HepG2 (cell line): ENCODE measurements at regions not wholly inside any gene's neighbourhood (a gene's known extent, or its start where the extent isn't known, plus 50 kb on each side); places are given as distances from the start of the nearest gene placed in this dataset.
"Not testable (repeated sequence)": the region's sequence is repeated elsewhere in the genome, so short reads cannot be mapped to it uniquely, and the experiment has no call there.

ENCODE experiments used
- ATAC-seq: fragments of 200-7000 bp; cut with Tn5 transposase; 3 replicates; pipeline ENCODE4 v1.9.1; 2020; ENCODE audit warnings: mild to moderate bottlenecking, moderate library complexity
- BruUV-seq: library from RNA; stranded (reverse); fragments of 400-500 nt; replicated peaks from 2 replicates; lab custom pipeline; 2021; lab: Mats Ljungman, UMichigan
- CTCF ChIA-PET: fragments of 300-600 bp; formaldehyde crosslinking; extraction: SDS; loops from one replicate; lab custom pipeline; 2021; ENCODE audit warnings: low total read pairs, inconsistent platforms, low intra/inter-chr PET ratio; lab: Yijun Ruan, JAX
- POLR2A ChIA-PET: fragments of 350-600 bp; sonication (Branson Sonifier 250); formaldehyde crosslinking; loops from one replicate; lab custom pipeline; 2020; ENCODE audit warnings: antibody characterized with exemption, inconsistent platforms; lab: Yijun Ruan, JAX
- DNase-seq: peaks from one replicate; pipeline ENCODE4 v3.0.0-alpha.2; 2015; ENCODE audit warnings: low spot score
- FAIRE-seq: peaks from 3 replicates; lab custom pipeline; 2011; peaks lifted over from hg19 to GRCh38; lab: Jason Lieb, UNC
- H2AFZ ChIP-seq: one replicate; pipeline ENCODE4 v1.6.1; 2011; ENCODE audit warnings: low read length, inconsistent platforms
- H3K27ac ChIP-seq: fragments of 300-600 bp; 3 replicates; pipeline ENCODE4 v1.8.0; 2011; ENCODE audit warnings: mixed run types, mild to moderate bottlenecking, mixed read lengths, low read length, inconsistent platforms; ENCODE audit not compliant: insufficient read depth; ENCODE audit errors: extremely low read length
- H3K27me3 ChIP-seq, 2 experiments: fragments of 200-600 bp in 1 of 2; 2 replicates in 1 of 2; 3 replicates in 1 of 2; pipeline versions ENCODE4 v1.6.0 to v1.8.0; 2011; ENCODE audit warnings: low read length in 2 of 2, mild to moderate bottlenecking in 2 of 2, moderate library complexity in 2 of 2, inconsistent platforms in 1 of 2; ENCODE audit not compliant: insufficient read depth in 2 of 2, control insufficient read depth in 1 of 2
- H3K36me3 ChIP-seq, 2 experiments: fragments of 200-600 bp in 1 of 2; replicated peaks in 1 of 2; 2 replicates in 1 of 2; 3 replicates in 1 of 2; pipeline versions ENCODE4 v1.5.1 to v1.8.0; 2011; ENCODE audit warnings: low read length in 2 of 2, inconsistent platforms in 1 of 2; ENCODE audit not compliant: insufficient read depth in 2 of 2, control insufficient read depth in 1 of 2
- H3K4me1 ChIP-seq: 2 replicates; pipeline ENCODE4 v1.5.1; 2012; ENCODE audit warnings: low read length, inconsistent platforms; ENCODE audit not compliant: insufficient read depth
- H3K4me2 ChIP-seq: 2 replicates; pipeline ENCODE4 v1.6.0; 2011; ENCODE audit warnings: low read depth, low read length, inconsistent platforms
- H3K4me3 ChIP-seq, 3 experiments: fragments of 200-600 bp in 1 of 3; sonication (generic), shearing (Covaris generic) in 1 of 3; replicated peaks in 1 of 3; 2 replicates each; pipeline ENCODE4 v1.5.1; 2011 to 2016; ENCODE audit warnings: low read length in 3 of 3, inconsistent platforms in 2 of 3, low read depth in 2 of 3, mild to moderate bottlenecking in 2 of 3, control low read depth in 1 of 3, mixed read lengths in 1 of 3; ENCODE audit not compliant: insufficient read depth in 1 of 3
- H3K79me2 ChIP-seq: one replicate; pipeline ENCODE4 v1.6.1; 2011; ENCODE audit warnings: low read length, inconsistent platforms; ENCODE audit not compliant: insufficient read depth
- H3K9ac ChIP-seq: 2 replicates; pipeline ENCODE4 v1.6.0; 2011; ENCODE audit warnings: mild to moderate bottlenecking, low read depth, low read length, inconsistent platforms; ENCODE audit not compliant: insufficient read depth
- H3K9me3 ChIP-seq: 2 replicates; pipeline ENCODE4 v1.5.1; 2012; ENCODE audit warnings: mild to moderate bottlenecking, low read length
- H4K20me1 ChIP-seq: 2 replicates; pipeline ENCODE4 v1.6.0; 2011; ENCODE audit warnings: inconsistent platforms, mild to moderate bottlenecking, low read length, moderate library complexity; ENCODE audit not compliant: insufficient read depth
- EEA1 ChIP-seq: sonication (generic); formaldehyde crosslinking; IDR thresholded peaks from 2 replicates; pipeline ENCODE4 v1.5.1; 2020; ENCODE audit warnings: mild to moderate bottlenecking, missing genetic modification reagents, borderline replicate concordance
- JARID2 ChIP-seq: sonication (generic); formaldehyde crosslinking; IDR thresholded peaks from 2 replicates; pipeline ENCODE4 v1.8.1; 2023; ENCODE audit warnings: missing genetic modification reagents, inconsistent platforms; ENCODE audit not compliant: insufficient replicate concordance
- PRMT3 ChIP-seq: sonication (generic); formaldehyde crosslinking; IDR thresholded peaks from 2 replicates; pipeline ENCODE4 v1.8.1; 2022; ENCODE audit warnings: low read depth, mild to moderate bottlenecking, moderate library complexity, missing genetic modification reagents, borderline replicate concordance
- ZNF766 ChIP-seq: sonication (generic); formaldehyde crosslinking; IDR thresholded peaks from 2 replicates; pipeline ENCODE4 v1.5.0; 2020; ENCODE audit warnings: missing genetic modification reagents, borderline replicate concordance
- WGBS: methylation state at CpG from one replicate; pipeline ENCODE4 v1.1.6; 2017; ENCODE audit warnings: low lambda C conversion rate; 5-methylcytosine and 5-hydroxymethylcytosine counted together
- in situ Hi-C: cut with HindIII; loops from 2 replicates; pipeline ENCODE4 v1.10.0; 2017; ENCODE audit warnings: low pct_unique_long_range_greater_than_20kb; ENCODE audit not compliant: extremely low pct_ligation_motif_present
- intact Hi-C: fragments of 100-400 bp; cut with micrococcal nuclease; formaldehyde crosslinking; loops from one replicate; pipeline ENCODE4 v1.10.0; 2022; ENCODE audit not compliant: unreplicated experiment
- TF ChIP-seq, protein P1 (sequence below): sonication (generic); formaldehyde crosslinking; IDR thresholded peaks from 2 replicates; pipeline ENCODE4 v1.5.1; 2020; ENCODE audit warnings: mild to moderate bottlenecking, missing genetic modification reagents

DNA sequence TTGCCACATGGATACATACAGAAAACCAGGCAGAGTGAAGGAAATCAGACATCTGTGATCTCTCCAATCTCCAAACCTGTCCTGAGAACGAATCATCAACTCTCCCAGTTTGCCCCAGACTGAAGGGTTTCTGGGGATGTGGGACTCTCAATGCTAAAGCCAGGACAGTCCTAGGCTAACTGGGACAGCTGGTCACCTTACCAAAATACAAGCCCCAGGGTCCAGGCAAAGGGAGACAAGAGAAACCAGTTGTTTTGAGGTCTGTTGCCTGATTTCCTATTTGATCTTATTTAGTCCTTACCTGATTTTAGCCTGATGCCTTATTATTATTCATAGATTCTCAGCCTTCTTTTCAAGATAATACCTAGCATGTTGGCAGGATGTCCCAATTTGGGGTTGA lies 51.7 kb upstream of the TAC4 start:
- POLR2A ChIA-PET, result interaction anchor here (0.6 to 1.9 kb wide), 5 partner anchors 12 to 1453 kb away, joined by 3 to 6 read pairs (median 4); no protein-coding TSS in a partner anchor
- intact Hi-C loops, result loop anchor here (1.0 kb wide), 1 partner anchor 99 kb away; no protein-coding TSS in a partner anchor
- 0% methylated on average over 1 of the region's 1 CpG for WGBS

DNA sequence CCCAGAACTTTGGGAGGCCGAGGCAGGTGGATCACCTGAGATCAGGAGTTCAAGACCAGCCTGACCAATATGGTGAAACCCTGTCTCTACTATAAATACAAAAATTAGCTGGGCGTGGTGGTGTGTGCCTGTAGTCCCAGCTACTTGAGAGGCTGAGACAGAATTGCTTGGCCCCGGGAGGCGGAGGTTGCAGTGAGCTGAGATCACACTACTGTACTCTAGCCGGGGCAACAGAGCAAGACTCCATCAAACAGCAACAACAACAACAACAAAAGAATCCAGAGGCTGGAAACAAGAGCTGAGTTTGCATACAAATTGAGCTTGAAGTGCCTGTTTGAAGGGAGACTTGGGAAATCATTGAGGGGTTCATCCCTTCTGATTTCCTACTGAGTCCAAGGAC lies 52.9 kb upstream of the TAC4 start:
- POLR2A ChIA-PET, BruUV-seq, H2AFZ ChIP-seq, H3K36me3 ChIP-seq, in situ Hi-C loops, H4K20me1 ChIP-seq, H3K9ac ChIP-seq, H3K9me3 ChIP-seq, H3K4me3 ChIP-seq, H3K4me2 ChIP-seq, intact Hi-C loops, FAIRE-seq, DNase-seq, ATAC-seq, H3K79me2 ChIP-seq, H3K27ac ChIP-seq: not testable (repeated sequence)
- CTCF ChIA-PET, result interaction anchor here (0.8 to 4.3 kb wide), 3 partner anchors 39 to 97 kb away, joined by 3 to 55 read pairs (median 4); no protein-coding TSS in a partner anchor
- WGBS, result 23% methylated on average over 5 of the region's 5 CpGs
- H3K27me3 ChIP-seq, result peaks cover 8 to 54% of the 10 kb centered on the region in 2 experiments; a peak in 4 of 5 replicates
- peaks cover 36% of the 10 kb centered on the region for H3K4me1 ChIP-seq

More for the DNA sequence above, 51.7 kb upstream of the TAC4 start:
- H3K79me2 ChIP-seq, result no peaks in the 10 kb centered on the region
- H2AFZ ChIP-seq, result no peak overlapping the region
- H3K9me3 ChIP-seq, result no peaks in the 10 kb centered on the region
- no peak overlapping the region for H3K27ac ChIP-seq
- no TSS peak for BruUV-seq
- H3K4me1 ChIP-seq, result peaks cover 36% of the 10 kb centered on the region
- no peaks in the 10 kb centered on the region for H3K36me3 ChIP-seq
- in situ Hi-C loops, result loop anchor here (5.0 kb wide), 1 partner anchor 98 kb away; the partner anchor contains the start of gene DLX3
- H3K4me2 ChIP-seq, result no peak overlapping the region
- H3K9ac ChIP-seq, result no peak overlapping the region
- FAIRE-seq (no peak), ATAC-seq (no peak; the same call in 2 of the 3 replicates), DNase-seq (no peak)
- H4K20me1 ChIP-seq, result no peaks in the 10 kb centered on the region
- CTCF ChIA-PET, result interaction anchor here (1.3 to 4.3 kb wide), 5 partner anchors 19 to 98 kb away, joined by 4 to 55 read pairs (median 4); no protein-coding TSS in a partner anchor
- TF ChIP-seq PRMT3 (CRISPR knock-in tag) (no peak), ZNF766 (CRISPR knock-in tag) (no peak), JARID2 (CRISPR knock-in tag) (no peak), EEA1 (CRISPR knock-in tag) (no peak)
- TF ChIP-seq, protein P1, sequence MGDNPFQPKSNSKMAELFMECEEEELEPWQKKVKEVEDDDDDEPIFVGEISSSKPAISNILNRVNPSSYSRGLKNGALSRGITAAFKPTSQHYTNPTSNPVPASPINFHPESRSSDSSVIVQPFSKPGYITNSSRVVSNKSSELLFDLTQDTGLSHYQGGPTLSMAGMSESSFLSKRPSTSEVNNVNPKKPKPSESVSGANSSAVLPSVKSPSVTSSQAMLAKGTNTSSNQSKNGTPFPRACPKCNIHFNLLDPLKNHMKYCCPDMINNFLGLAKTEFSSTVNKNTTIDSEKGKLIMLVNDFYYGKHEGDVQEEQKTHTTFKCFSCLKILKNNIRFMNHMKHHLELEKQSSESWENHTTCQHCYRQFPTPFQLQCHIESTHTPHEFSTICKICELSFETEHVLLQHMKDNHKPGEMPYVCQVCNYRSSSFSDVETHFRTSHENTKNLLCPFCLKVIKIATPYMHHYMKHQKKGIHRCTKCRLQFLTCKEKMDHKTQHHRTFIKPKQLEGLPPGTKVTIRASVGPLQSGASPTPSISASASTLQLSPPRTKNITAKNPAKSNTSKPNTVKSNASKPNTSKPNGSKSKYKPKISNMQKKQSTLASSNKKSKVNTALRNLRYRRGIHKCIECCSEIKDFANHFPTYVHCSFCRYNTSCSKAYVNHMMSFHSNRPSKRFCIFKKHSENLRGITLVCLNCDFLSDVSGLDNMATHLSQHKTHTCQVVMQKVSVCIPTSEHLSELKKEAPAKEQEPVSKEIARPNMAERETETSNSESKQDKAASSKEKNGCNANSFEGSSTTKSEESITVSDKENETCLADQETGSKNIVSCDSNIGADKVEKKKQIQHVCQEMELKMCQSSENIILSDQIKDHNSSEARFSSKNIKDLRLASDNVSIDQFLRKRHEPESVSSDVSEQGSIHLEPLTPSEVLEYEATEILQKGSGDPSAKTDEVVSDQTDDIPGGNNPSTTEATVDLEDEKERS (CRISPR knock-in tag), result no peak
- H3K27me3 ChIP-seq, result peaks cover 8 to 46% of the 10 kb centered on the region in 2 experiments; a peak in 4 of 5 replicates
- no peak overlapping the region for H3K4me3 ChIP-seq
